ENCODE measurements at regions not wholly inside any gene's neighbourhood (a gene's known extent, or its start where the extent isn't known, plus 50 kb on each side); places are given as distances from the start of the nearest gene placed in this dataset.
A peak's percentile ranks its signal among the peaks of the same experiment; 100 is the strongest.

GRCh38 chr1:102181341-102181740, 184.6 kb upstream of the OLFM3 start:
- Mint-ChIP-seq H3K4me1 (ENCODE audit: low read depth) (no peaks in the 10 kb centered on the region), H3K4me3 (no peak overlapping the region), H3K9me3 (no peaks in the 10 kb centered on the region), H3K27ac (no peak overlapping the region), H3K27me3 (no peaks in the 10 kb centered on the region), H3K36me3 (ENCODE audit: low read depth) (no peaks in the 10 kb centered on the region)
- ATAC-seq, result no peak
- CTCF ChIA-PET, result no interaction called here
- TF ChIP-seq CTCF (IDR thresholded peaks at IDR 0.05), result no peak
- POLR2A ChIA-PET, result no interaction called here
- DNase-seq, result no peak
- intact Hi-C loops (cut with micrococcal nuclease), result no loop called here

- Mint-ChIP-seq H3K27ac (no peak overlapping the region), H3K9me3 (no peaks in the 10 kb centered on the region), H3K36me3 (ENCODE audit: low read depth) (no peaks in the 10 kb centered on the region), H3K4me3 (no peak overlapping the region), H3K4me1 (ENCODE audit: low read depth) (no peaks in the 10 kb centered on the region), H3K27me3 (no peaks in the 10 kb centered on the region)
- no peak for DNase-seq
- TF ChIP-seq CTCF (IDR thresholded peaks at IDR 0.05), result no peak
- POLR2A ChIA-PET, result no interaction called here
- CTCF ChIA-PET, result no interaction called here
- intact Hi-C loops (cut with micrococcal nuclease), result no loop called here
- ATAC-seq, result no peak
These were observed 181.8 kb upstream of the OLFM3 start for GRCh38 chr1:102178480-102178879.

GRCh38 chr1:102174259-102174863, 177.6 kb upstream of the OLFM3 start:
- POLR2A ChIA-PET, result no interaction called here
- H3K36me3 Mint-ChIP-seq (ENCODE audit: low read depth), result no peaks in the 10 kb centered on the region
- peak; percentile 47 for TF ChIP-seq CTCF (IDR thresholded peaks at IDR 0.05)
- ATAC-seq (no peak), DNase-seq (peak; percentile 16)
- no peak overlapping the region for H3K4me3 Mint-ChIP-seq
- H3K27ac Mint-ChIP-seq, result no peak overlapping the region
- intact Hi-C loops (cut with micrococcal nuclease), result no loop called here
- CTCF ChIA-PET, result interaction anchor here (1.2 kb wide), 1 partner anchor 17 kb away, joined by 3 read pairs; no protein-coding TSS in a partner anchor
- no peaks in the 10 kb centered on the region for H3K4me1 Mint-ChIP-seq (ENCODE audit: low read depth)
- H3K27me3 Mint-ChIP-seq, result no peaks in the 10 kb centered on the region
- H3K9me3 Mint-ChIP-seq, result no peaks in the 10 kb centered on the region

GRCh38 chr1:102172200-102172599, 175.5 kb upstream of the OLFM3 start:
- Mint-ChIP-seq H3K4me3 (no peak overlapping the region), H3K36me3 (ENCODE audit: low read depth) (no peaks in the 10 kb centered on the region), H3K9me3 (no peaks in the 10 kb centered on the region), H3K27me3 (no peaks in the 10 kb centered on the region), H3K27ac (no peak overlapping the region), H3K4me1 (ENCODE audit: low read depth) (no peaks in the 10 kb centered on the region)
- intact Hi-C loops (cut with micrococcal nuclease), result no loop called here
- ATAC-seq (no peak), DNase-seq (no peak)
- TF ChIP-seq CTCF (IDR thresholded peaks at IDR 0.05), result no peak
- ChIA-PET CTCF (no interaction called here), POLR2A (no interaction called here)

- no peak for TF ChIP-seq CTCF (IDR thresholded peaks at IDR 0.05)
- Mint-ChIP-seq H3K4me3 (no peak overlapping the region), H3K4me1 (ENCODE audit: low read depth) (no peaks in the 10 kb centered on the region), H3K27ac (no peak overlapping the region), H3K36me3 (ENCODE audit: low read depth) (no peaks in the 10 kb centered on the region), H3K27me3 (no peaks in the 10 kb centered on the region), H3K9me3 (peaks cover 2% of the 10 kb centered on the region)
- no peak for DNase-seq
- POLR2A ChIA-PET, result no interaction called here
- CTCF ChIA-PET, result no interaction called here
- ATAC-seq, result no peak
- intact Hi-C loops (cut with micrococcal nuclease), result no loop called here
These were observed 167.1 kb upstream of the OLFM3 start for GRCh38 chr1:102163799-102164198.

All from activated CD8-positive, alpha-beta T cell treated with anti-CD3 and anti-CD28 coated beads for 36 hours (primary cell).